ENCODE measurements at regions not wholly inside any gene's neighbourhood (a gene's known extent, or its start where the extent isn't known, plus 50 kb on each side); places are given as distances from the start of the nearest gene placed in this dataset.

DNA sequence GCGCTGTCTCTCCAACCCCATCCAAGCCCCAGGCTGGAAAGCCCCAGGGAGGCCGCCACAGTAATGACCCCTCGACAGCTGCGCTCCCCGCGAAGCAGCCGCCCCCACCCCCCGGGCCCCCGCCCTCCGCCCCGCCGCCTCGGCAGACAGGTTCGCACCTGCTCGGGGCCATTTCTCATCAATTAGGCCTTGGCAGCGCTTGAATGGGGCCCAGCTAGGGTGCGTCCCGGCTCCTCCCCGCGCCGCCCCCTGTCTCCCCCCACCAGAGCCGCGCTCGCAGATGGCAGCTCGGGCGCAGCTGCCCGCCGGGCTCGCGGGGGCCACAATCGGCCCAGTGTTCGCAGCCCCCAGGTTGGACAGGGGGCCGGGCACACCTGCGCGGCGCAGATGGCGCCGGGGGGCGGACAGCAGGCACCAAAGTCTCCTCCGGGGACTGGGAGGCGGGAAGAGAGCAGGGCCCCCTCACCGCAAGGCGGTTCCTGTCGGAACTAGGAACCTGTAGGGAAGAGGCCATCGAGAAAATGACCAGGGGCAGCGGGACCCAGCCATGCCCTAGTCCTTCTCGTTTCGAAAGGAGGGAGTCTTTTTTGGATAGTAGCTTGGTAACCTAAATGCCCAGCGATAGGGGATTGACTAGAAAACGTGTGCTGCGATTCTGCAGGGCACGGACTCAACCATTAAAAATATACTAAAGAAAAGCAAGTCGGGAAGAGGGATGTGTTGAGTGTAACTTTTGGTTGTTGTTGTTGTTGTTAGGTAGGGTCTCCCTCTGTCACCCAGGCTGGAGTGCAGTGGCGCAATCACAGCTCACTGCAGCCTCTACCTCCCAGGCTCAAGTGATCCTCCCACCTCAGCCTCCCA is 83.2 kb upstream of the EYA2 start:
- DNase-seq (ENCODE audit: low read depth, low spot score), result no peak

DNA sequence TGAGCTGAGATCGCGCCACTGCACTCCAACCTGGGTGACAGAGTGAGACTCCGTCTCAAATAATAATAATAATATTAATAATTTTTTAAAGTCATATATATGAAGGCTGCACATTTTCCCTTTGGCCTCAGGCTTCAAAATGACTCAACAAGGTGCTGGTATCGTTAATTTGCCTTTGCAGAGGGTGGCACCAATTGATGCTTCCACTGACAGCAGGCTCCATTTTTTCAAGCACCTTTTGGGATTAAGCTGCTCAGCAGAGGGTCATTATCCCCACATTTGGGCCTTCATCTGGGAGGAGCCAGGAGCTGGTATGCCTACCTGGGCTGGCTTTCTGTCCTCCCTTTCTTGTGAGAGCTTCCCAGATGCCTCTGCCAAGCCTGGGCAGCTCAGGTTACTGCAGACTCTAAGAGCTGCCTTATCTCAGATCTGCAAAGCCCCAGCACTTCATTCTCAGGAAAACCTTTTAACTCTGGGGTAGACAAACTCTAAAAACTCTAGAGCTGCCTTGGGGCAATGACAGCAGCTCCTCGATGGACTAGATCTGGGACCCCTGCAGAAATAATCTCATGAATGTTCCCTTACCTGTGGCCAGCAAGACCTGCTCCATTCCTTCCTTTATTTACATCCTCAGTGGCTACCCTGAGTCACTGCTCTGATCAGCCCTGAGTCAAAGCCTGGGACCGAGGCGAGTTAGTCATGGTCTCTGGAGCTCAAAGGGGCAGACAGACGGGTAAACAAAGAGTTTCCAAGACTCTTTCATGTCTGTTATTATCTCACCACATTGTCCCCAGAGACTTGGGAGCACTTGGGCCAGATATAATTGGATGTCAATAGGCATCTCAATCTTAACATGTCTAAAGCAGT is 80.0 kb upstream of the EYA2 start:
- DNase-seq (ENCODE audit: low read depth, low spot score), result peak; percentile 93

DNA sequence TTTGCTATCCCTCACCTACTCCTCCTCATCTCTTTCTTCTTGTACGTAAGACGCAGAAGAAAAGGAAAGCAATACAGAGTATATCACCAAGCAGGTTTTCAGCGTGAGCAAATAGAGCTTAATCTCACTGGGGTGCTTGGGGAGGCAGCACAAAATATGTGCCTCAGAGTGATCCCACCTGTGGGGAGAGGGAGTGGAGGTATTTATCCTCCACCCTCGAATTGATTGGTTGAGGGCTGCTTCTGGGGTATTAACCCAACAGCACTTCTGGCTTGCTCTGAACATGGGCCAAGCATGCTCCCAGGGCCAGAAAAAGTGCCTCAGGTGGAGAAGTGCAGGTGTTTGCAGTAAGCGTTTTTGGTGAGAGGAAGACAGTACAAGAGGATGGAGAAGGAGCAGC is 78.5 kb upstream of the EYA2 start:
- no peak for DNase-seq (ENCODE audit: low read depth, low spot score)

DNA sequence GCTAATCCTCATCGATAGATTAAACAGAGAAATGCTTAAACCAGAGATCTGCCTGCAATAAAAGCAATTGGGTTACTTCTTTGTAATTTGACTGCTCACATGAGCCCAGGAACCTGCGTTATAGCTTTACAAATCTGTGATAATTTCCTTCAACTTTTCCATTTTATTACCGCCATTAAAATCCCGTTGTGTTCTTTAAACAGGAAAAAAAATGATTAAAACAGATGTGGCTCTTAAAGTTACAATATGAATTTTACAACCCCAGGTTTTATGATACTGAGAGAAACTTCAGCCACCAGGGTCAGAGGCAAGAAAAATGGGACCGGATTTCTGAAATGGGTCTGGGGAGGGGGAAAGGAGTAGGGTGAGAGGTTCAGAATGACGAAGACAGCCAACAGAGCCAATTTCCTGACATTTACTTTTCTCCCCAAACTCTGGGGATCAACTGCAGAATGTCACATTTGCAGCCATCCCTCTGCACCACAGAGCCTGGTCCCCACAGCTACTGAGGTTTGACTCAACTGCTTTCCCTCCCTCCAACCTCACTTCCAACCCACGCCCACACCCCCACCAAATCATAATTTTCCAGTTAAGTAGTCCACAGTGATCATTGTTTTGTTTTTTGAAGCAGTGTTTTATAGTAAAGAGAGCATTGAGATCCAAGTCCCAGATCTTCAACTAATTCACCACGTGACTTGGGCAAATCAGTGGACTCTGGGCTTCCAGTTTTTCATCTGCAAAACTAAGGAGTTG is 77.6 kb upstream of the EYA2 start:
- no peak for DNase-seq (ENCODE audit: low read depth, low spot score)

DNA sequence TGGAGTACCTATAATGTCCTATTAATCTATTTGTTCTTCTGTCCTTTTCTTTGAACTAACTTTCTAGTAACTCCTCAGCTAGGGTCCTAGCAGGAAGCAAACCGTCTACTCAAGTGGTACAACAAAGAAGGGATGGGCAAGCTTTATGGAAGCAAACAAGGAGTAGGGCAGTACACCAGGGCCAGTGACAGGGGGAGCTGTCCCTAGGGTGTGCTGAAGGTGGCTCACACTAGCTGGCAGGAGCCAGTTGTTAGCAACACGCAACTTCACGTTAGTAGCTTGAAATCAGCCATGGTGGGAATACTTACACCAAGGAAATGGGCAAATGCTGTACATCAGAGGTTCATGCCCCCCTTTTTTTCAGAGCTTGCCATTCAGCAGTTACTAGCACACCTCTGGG is 74.0 kb upstream of the EYA2 start:
- DNase-seq (ENCODE audit: low read depth, low spot score), result no peak

DNA sequence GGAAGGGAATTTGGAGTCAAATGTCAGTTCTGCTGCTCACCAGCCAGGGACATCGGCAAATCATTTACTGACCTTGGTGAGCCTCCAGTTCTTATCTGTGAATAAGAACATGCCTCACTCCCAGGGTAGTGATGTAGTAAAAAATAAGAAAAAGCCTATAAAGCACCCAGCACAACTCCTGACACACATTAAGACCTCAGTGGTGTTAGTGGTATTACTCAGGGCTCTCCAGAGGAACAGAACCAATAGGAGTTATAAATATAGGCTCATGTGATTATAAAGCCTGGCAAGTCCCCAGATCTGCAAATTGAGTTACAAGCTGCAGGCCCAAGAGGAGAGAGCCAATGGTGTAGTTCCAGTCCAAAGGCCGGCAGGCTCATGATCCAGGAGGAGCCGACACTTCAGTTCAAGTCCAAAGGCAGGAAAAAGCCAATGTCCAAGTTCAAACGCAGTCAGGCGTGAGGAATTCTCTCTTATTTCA is 71.3 kb upstream of the EYA2 start:
- no peak for DNase-seq (ENCODE audit: low read depth, low spot score)

DNA sequence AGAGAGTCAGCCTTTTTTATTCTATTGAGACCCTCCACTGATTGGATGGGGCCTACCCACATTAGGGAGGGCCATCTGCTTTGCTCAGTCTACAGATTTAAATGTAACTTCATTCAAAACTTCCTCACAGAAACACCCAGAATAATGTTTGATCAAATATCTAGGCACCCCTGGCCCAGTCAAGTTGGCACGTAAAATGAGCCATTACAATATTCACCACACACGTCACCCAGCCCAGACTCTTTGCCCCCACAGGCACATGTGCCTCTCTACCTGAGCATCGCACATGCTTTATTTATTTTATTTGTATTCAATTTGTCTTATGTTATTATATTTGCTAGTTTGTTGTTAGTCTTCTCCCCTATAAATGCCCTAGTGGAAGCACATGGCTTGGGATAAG is 70.9 kb upstream of the EYA2 start:
- DNase-seq (ENCODE audit: low read depth, low spot score), result no peak

DNA sequence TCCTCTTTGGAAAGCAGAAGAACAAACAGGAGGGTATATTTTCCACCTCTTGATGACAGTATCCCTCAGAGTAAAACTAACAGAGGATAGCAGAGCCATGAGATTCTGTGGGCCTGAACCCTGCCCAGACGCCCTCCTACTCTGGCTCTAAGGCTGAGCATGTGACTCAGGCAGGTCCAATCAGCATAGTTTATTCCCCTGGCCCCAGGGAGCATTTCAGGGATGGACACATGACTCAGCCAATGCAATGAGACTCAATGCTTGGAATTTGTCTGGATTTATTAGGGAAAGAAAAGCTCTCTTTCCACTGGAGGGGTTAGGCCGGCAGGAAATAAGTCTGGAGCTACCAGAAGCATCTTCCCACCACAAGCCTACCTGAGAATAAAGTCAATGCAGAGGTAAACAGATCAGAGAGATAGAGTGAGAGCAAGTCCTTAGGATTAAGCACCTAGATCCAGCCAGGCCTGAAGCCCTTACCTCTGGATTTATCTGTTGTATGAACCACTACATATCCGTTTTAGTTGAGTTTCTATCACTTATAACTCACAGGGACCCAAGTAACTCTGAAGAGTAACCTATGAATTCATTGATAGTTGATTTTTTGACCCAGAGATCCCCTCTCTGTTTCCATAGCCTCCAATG is 68.2 kb upstream of the EYA2 start:
- no peak for DNase-seq (ENCODE audit: low read depth, low spot score)

DNA sequence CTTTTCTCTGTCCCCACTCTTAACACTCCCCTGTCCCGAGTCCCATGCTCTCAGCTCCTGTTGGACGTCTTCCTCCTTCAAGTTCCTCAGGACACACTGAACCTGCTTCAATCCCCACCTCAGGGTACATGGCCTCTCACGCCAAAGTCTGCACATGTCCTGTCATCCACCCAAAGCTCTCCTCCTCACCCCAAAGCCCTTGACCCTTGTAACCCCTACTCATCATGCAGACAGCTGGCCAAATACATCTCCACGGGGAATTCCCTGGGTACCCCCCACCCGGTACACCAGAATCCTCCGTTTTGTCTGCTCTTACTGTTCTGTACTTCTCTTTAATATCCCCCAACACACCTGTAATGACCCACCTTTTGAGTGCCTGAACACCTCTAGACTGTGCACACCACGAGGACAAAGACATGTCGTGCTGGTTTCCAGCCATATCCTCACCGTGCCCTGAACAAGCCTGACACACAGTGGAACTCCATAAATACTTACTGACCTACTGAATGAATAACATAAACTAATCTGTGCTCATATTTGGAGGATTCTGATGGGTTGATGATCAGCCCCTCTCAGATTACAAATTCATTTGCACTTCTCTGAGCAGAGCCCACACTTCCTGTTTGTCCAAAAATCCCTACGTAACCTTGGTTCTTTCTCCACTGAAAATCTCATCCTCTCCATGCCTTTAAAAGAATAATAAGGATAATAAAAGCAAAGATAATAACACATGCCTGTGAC is 66.8 kb upstream of the EYA2 start:
- DNase-seq (ENCODE audit: low read depth, low spot score), result no peak

DNA sequence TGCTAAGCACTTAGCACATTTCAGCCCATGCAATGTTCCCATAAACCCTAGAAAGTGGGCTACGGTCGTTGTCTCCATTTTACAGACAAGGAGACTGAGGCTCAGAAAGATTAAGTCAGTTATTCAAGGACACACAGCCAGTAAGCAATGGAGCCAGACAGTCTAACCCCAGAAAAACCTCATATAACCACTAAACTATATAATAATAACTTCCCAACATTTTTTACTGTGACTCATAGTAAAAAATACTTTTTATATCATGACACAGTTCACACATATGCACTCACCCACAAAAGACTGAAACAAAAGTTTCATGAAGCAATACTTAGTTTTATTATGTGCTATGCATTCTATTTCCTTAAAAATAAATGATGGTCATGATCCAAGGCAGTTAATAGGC is 66.2 kb upstream of the EYA2 start:
- DNase-seq (ENCODE audit: low read depth, low spot score), result peak; percentile 12

DNA sequence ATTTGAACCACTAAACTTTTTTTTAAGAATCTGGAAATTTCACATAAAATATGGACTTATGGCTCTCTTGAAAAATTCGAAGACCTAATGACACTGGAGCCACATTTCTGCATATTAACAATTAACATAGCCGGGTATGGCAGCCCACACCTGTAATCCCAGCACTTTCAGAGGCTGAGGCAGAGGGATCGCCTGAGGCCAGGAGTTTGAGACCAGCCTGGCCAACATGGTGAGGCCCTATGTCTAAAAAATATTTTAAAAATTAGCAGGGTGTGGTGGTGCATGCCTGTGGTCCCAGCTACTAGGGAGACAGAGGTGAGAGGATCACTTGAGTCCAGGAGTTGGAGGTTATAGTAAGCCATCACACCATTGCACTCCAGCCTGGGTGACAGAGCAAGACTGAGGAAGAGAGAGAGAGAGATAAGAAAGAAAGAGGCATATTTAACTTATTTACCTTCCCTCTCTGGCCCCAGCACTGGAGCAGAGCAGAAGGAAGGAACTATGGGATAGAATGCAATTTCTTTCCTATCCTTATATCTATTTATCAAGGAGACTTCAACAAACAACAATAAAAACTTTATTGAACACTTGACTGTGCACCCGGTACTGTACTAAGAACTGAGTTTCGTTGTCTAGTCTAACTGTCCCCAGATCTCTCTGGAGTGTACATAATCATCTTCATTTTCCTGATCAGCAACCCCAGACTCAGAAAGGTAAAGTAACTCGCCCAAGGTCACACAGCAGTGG is 63.6 kb upstream of the EYA2 start:
- DNase-seq (ENCODE audit: low read depth, low spot score), result no peak

DNA sequence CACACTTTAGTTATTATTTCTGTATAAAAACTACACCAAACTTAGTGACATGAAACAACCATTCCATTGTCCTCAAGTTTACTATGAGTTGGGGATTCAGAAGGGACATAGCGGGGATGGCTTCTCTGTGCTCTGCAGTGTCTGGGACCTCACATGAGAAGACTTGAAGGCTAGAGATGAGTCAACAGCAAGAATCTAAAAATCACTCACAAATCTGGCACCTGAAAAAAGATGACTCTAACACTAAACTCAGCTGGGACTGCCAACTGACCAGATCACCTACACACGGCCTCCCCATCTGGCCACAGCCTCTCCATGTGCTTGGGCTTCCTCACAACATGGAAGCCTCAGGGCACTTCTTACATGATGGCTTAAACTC is 63.0 kb upstream of the EYA2 start:
- no peak for DNase-seq (ENCODE audit: low read depth, low spot score)

DNA sequence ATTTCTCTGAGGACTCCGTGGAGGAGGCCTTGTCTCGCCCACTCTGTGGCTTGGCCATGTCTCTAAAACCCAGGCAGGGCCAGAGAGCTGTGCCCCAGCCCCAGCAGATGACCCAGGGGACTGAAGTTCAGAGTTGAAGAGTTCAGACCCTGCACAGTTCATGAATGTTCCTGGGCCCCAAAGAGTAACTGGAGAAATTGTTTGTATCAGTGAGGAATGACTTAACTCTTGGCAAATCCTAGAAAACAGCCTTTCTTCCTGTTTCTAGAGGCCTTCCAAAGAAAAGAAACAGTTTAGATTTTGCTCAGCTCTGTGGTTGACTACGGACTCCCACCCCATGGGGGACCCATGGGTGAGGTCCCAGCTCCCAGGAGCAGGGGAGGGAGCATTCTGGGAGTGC is 62.1 kb upstream of the EYA2 start:
- DNase-seq (ENCODE audit: low read depth, low spot score), result no peak

DNA sequence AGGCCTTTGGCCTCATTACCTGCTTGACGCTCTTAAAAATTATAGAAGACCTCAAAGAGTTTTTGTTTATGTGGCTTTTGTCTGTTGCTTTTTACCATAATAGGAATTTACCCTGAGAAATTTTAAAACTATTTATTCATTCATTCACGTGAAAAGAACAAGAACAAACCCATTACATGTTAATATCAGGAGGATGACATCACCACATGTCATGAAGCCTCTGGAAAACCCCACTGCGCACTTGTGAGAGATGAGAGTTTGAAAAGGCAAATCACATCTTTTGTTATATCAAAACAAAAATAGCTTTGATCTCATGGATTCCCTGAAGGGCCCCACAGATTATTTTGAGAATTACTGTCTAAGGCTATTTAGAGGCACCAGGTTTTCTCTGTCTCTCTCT is 61.3 kb upstream of the EYA2 start:
- no peak for DNase-seq (ENCODE audit: low read depth, low spot score)

DNA sequence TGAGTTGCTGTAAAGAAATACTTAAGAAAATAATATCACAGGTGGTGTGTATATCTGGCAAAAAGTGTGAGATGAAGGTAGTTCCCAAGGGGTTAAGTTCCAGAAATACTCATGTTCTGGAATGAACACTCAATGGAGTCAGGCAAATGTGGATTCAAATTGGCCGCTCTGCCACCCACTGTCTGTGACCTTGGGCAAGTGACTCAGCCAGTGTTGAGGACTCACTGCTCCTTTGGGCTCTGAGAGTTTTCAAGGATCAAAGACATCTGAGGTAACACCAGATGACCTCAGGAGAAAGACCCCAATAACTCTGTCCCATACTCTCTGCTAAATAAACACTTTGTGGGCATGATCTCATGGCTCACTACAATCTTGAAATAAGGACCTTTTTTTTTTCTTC is 59.2 kb upstream of the EYA2 start:
- no peak for DNase-seq (ENCODE audit: low read depth, low spot score)

DNA sequence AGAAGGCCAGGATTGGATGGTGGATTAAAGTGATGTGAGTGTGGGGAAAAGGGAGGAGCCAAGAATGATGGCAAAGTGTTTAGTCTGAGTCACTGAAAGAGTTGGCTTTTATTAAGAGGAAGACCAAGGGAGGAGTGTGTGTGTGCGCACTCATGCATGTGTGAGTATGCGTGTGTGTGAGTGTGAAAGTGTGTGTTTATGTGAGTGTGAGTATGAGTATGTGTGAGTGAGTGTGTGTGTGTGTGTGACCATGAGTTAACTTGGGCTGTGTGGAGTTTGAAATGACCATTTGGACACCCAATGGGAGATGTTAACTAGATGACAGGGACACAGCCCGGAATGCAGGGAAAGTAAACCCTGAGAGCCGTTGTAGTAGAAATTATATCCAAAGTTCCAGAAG is 57.6 kb upstream of the EYA2 start:
- DNase-seq (ENCODE audit: low read depth, low spot score), result no peak

DNA sequence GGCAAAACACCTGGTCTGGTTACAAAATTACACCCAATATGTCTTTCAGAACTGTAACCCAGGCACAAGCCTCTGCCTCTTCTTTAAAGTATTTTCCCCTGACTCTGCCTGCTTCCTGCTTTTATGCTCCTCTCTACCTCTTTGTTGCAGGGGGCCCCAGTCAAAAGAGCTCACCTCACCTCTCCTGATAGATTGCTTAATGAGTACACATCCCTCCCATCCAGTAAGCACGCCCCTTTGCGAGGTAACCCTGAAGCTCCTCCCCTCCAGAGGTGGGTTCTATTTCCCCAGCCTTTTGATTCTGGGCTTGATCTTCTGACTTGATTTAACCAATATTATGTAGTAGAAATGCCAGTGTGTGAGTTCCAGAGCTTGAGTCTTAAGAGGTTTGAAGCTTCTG is 56.6 kb upstream of the EYA2 start:
- no peak for DNase-seq (ENCODE audit: low read depth, low spot score)

DNA sequence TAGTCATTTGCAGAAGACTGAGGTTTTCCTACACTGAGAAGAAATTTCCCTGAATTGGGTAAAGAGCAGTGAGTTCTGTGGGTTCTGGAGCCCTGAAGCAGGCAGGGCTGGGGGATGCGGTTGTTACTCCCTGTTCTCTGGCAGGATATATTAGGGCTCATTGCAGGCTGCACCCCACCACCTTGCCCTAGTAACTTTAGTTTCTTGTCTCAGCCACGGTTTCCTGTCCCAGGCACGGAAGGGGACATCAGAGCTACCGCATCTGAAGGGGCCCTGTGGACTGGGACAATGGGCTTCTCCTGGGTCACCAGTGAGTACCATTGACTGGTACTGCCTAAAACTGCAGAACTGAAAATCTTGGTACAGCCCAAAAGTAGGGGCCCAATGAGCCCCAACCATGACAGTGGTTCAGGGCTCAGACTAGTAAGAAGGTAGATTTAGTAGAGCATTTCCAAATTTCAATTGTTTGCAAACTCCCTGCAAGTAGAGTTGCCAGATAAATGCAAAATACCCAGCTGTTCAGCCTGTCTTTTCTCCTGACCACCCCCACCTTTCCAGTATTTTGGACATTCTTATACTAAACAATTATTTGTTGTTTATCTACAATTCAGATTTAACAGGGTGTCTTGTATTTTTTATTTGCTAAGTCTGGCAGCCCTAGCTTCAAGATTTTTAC is 54.5 kb upstream of the EYA2 start:
- no peak for DNase-seq (ENCODE audit: low read depth, low spot score)
